OCI-LY1 (cell line): ENCODE measurements at regions not wholly inside any gene's neighbourhood (a gene's known extent, or its start where the extent isn't known, plus 50 kb on each side); places are given as distances from the start of the nearest gene placed in this dataset.

Experiments
- H2AFZ ChIP-seq: fragments of 200-600 bp; sonication (generic), shearing (Covaris generic); 2 replicates; pipeline ENCODE4 v1.6.0; 2014; ENCODE audit warnings: antibody characterized with exemption, mild to moderate bottlenecking, low read length
- H3F3A ChIP-seq: fragments of 200-600 bp; sonication (generic), shearing (Covaris generic); 2 replicates; pipeline ENCODE4 v1.6.0; 2014; ENCODE audit warnings: mild to moderate bottlenecking, antibody characterized with exemption, low read length, moderate library complexity; ENCODE audit not compliant: insufficient read depth
- H3K27ac ChIP-seq: fragments of 200-600 bp; sonication (generic); 2 replicates; pipeline ENCODE4 v1.5.1; 2014; ENCODE audit warnings: low read length, mixed run types, mild to moderate bottlenecking, low read depth; ENCODE audit not compliant: poor library complexity, severe bottlenecking
- H3K27me3 ChIP-seq: fragments of 200-600 bp; sonication (generic); 2 replicates; pipeline ENCODE4 v1.6.0; 2014; ENCODE audit warnings: antibody characterized with exemption, mild to moderate bottlenecking, low read length, moderate library complexity; ENCODE audit not compliant: insufficient read depth
- H3K36me3 ChIP-seq: fragments of 200-600 bp; sonication (generic); 2 replicates; pipeline ENCODE4 v1.6.1; 2014; ENCODE audit warnings: mild to moderate bottlenecking, antibody characterized with exemption, low read length, moderate library complexity, mixed read lengths; ENCODE audit not compliant: insufficient read depth
- H3K4me1 ChIP-seq: fragments of 200-600 bp; sonication (generic); 2 replicates; pipeline ENCODE4 v1.5.1; 2014; ENCODE audit warnings: mild to moderate bottlenecking, low read length, moderate library complexity; ENCODE audit not compliant: insufficient read depth, severe bottlenecking
- H3K4me2 ChIP-seq: fragments of 200-600 bp; sonication (generic), shearing (Covaris generic); 2 replicates; pipeline ENCODE4 v1.6.1; 2014; ENCODE audit warnings: low read length
- H3K4me3 ChIP-seq: fragments of 200-600 bp; sonication (generic); 2 replicates; pipeline ENCODE4 v1.5.1; 2014; ENCODE audit warnings: low read length, low read depth, mild to moderate bottlenecking, mixed read lengths; ENCODE audit not compliant: poor library complexity, severe bottlenecking
- H3K79me2 ChIP-seq: fragments of 200-600 bp; shearing (Covaris generic); 2 replicates; pipeline ENCODE4 v1.6.1; 2016; ENCODE audit warnings: mixed run types, low read length, mixed read lengths; ENCODE audit not compliant: insufficient read depth
- H3K9ac ChIP-seq: fragments of 200-600 bp; sonication (generic), shearing (Covaris generic); 2 replicates; pipeline ENCODE4 v1.6.1; 2014; ENCODE audit warnings: mild to moderate bottlenecking, low read length, mixed read lengths
- H3K9me2 ChIP-seq: fragments of 200-600 bp; sonication (generic), shearing (Covaris generic); 2 replicates; pipeline ENCODE4 v1.6.1; 2014; ENCODE audit warnings: low read depth, mild to moderate bottlenecking, low read length, mixed read lengths
- H3K9me3 ChIP-seq: fragments of 200-600 bp; shearing (Covaris generic); 2 replicates; pipeline ENCODE4 v1.6.1; 2014; ENCODE audit warnings: low read length, mixed read lengths
- H4K20me1 ChIP-seq: fragments of 200-600 bp; sonication (generic), shearing (Covaris generic); 2 replicates; pipeline ENCODE4 v1.6.0; 2016; ENCODE audit warnings: mild to moderate bottlenecking, low read length; ENCODE audit not compliant: insufficient read depth
- CTCF ChIP-seq: fragments of 200-600 bp; sonication (generic), shearing (Covaris generic); IDR thresholded peaks from 2 replicates; pipeline ENCODE4 v1.5.1; 2017; ENCODE audit warnings: mild to moderate bottlenecking, antibody characterized with exemption, low read length, moderate library complexity, mixed read lengths
- EZH2 ChIP-seq: fragments of 200-600 bp; sonication (generic), shearing (Covaris generic); IDR thresholded peaks from 2 replicates; pipeline ENCODE4 v1.8.0; 2017; ENCODE audit warnings: borderline replicate concordance, mixed run types, mild to moderate bottlenecking, antibody characterized with exemption, low read length, moderate library complexity, mixed read lengths

- Histone ChIP-seq H3K9me2 (no peaks in the 10 kb centered on the region), H3K27ac (no peak overlapping the region), H3F3A (no peaks in the 10 kb centered on the region), H3K4me2 (no peak overlapping the region), H3K4me1 (no peaks in the 10 kb centered on the region), H3K36me3 (no peaks in the 10 kb centered on the region), H2AFZ (no peak overlapping the region), H3K79me2 (no peaks in the 10 kb centered on the region), H3K27me3 (no peaks in the 10 kb centered on the region), H3K9me3 (no peaks in the 10 kb centered on the region), H4K20me1 (no peaks in the 10 kb centered on the region), H3K9ac (no peak overlapping the region), H3K4me3 (no peak overlapping the region)
- no peak for TF ChIP-seq EZH2
- TF ChIP-seq CTCF = no peak
Measured at GRCh38 chr2:188795762-188796161, 178.4 kb upstream of the COL3A1 start.

- Histone ChIP-seq H3F3A (no peaks in the 10 kb centered on the region), H2AFZ (no peak overlapping the region), H3K9me3 (no peaks in the 10 kb centered on the region), H3K36me3 (no peaks in the 10 kb centered on the region), H3K27me3 (no peaks in the 10 kb centered on the region), H3K9ac (no peak overlapping the region), H3K79me2 (no peaks in the 10 kb centered on the region), H3K27ac (no peak overlapping the region), H4K20me1 (no peaks in the 10 kb centered on the region), H3K4me3 (no peak overlapping the region), H3K9me2 (no peaks in the 10 kb centered on the region), H3K4me2 (no peak overlapping the region), H3K4me1 (no peaks in the 10 kb centered on the region)
- TF ChIP-seq EZH2 (no peak), CTCF (no peak)
Measured at GRCh38 chr2:188797371-188797770, 176.8 kb upstream of the COL3A1 start.

- Histone ChIP-seq H3K27me3 (no peaks in the 10 kb centered on the region), H3K4me1 (no peaks in the 10 kb centered on the region), H3K27ac (no peak overlapping the region), H3F3A (no peaks in the 10 kb centered on the region), H3K36me3 (no peaks in the 10 kb centered on the region), H2AFZ (no peak overlapping the region), H3K4me2 (no peak overlapping the region), H3K9me2 (no peaks in the 10 kb centered on the region), H4K20me1 (no peaks in the 10 kb centered on the region), H3K79me2 (no peaks in the 10 kb centered on the region), H3K9ac (no peak overlapping the region), H3K9me3 (no peaks in the 10 kb centered on the region), H3K4me3 (no peak overlapping the region)
- TF ChIP-seq CTCF (no peak), EZH2 (no peak)
Measured at GRCh38 chr2:188798159-188798558, 176.0 kb upstream of the COL3A1 start.
